ENCODE measurements at regions not wholly inside any gene's neighbourhood (a gene's known extent, or its start where the extent isn't known, plus 50 kb on each side); places are given as distances from the start of the nearest gene placed in this dataset.

DNA sequence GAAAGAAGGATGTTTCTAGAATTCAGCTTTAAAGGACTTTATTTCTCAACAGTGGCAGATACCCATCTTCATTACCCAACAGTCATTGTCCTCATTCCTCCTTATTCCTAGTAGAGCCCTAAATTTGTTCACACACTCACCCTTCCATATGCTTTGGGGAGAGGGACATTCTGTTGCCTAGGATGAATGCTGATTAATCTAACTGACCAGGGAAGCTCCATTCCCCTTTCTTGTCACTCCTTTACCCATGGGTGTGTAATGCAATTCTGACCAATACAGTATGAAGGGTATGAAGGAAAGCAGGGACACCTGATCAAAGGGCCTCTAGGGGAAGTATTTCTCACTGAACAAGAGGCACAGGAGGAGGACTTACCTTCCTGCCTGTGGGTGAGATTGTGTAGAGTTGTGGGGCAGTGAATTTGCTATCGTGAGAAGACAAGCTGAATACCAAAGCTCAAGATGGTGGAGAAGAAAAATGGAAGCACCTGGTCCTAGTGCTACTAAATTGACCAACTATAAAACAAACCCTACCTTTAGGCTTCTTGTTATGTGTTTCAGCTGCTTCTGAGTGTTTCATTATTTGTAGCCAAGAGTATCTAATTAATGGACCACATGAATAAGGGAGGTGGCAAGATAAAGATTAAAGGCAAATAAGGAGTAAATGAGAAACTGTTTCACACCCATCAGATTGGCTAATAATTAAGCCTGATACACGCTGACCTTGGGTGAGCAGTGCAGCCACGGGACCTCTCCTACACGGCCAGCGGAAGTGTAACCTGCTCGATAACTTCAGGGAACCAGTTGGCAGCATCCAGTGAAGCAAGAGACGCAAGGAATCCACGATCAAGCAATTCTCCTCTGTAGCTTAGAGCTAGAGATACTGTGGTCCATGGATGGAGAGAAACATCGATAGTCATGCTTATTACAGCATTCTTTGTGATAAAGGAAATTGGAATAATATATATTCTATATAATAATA, 202.3 kb downstream of the MYCN start:
- H3K4me1 Mint-ChIP-seq: peaks cover 15% of the 10 kb centered on the region
- peak overlapping the region; percentile 28 for H3K27ac Mint-ChIP-seq
- DNase-seq: no peak
- no peak overlapping the region for H3K4me3 Mint-ChIP-seq
- TF ChIP-seq, protein P1, sequence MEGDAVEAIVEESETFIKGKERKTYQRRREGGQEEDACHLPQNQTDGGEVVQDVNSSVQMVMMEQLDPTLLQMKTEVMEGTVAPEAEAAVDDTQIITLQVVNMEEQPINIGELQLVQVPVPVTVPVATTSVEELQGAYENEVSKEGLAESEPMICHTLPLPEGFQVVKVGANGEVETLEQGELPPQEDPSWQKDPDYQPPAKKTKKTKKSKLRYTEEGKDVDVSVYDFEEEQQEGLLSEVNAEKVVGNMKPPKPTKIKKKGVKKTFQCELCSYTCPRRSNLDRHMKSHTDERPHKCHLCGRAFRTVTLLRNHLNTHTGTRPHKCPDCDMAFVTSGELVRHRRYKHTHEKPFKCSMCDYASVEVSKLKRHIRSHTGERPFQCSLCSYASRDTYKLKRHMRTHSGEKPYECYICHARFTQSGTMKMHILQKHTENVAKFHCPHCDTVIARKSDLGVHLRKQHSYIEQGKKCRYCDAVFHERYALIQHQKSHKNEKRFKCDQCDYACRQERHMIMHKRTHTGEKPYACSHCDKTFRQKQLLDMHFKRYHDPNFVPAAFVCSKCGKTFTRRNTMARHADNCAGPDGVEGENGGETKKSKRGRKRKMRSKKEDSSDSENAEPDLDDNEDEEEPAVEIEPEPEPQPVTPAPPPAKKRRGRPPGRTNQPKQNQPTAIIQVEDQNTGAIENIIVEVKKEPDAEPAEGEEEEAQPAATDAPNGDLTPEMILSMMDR (IDR thresholded peaks at IDR 0.05): no peak
- H3K36me3 Mint-ChIP-seq (ENCODE audit: low read depth): no peaks in the 10 kb centered on the region
- H3K27me3 Mint-ChIP-seq (ENCODE audit: low read depth, poor library complexity): peaks cover 2% of the 10 kb centered on the region
- H3K9me3 Mint-ChIP-seq: no peaks in the 10 kb centered on the region

DNA sequence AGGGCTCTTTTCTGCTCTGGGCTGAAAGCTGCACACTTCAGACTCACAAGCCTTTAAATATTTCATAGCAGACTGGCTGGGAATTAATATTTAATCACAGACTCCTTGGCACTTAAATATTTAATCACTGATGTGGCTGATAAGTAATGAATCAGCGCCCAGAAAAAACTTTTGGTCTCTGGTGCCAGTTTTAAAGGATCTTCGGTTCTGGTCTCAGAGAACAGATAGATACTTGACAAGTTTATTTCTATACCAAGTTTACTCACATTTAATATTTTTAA, 201.2 kb downstream of the MYCN start:
- TF ChIP-seq, protein P1 (IDR thresholded peaks at IDR 0.05): no peak
- Mint-ChIP-seq H3K36me3 (ENCODE audit: low read depth) (no peaks in the 10 kb centered on the region), H3K4me3 (no peak overlapping the region), H3K27ac (no peak overlapping the region), H3K9me3 (peaks cover 2% of the 10 kb centered on the region), H3K27me3 (ENCODE audit: low read depth, poor library complexity) (peaks cover 2% of the 10 kb centered on the region), H3K4me1 (peaks cover 16% of the 10 kb centered on the region)
- no peak for DNase-seq

DNA sequence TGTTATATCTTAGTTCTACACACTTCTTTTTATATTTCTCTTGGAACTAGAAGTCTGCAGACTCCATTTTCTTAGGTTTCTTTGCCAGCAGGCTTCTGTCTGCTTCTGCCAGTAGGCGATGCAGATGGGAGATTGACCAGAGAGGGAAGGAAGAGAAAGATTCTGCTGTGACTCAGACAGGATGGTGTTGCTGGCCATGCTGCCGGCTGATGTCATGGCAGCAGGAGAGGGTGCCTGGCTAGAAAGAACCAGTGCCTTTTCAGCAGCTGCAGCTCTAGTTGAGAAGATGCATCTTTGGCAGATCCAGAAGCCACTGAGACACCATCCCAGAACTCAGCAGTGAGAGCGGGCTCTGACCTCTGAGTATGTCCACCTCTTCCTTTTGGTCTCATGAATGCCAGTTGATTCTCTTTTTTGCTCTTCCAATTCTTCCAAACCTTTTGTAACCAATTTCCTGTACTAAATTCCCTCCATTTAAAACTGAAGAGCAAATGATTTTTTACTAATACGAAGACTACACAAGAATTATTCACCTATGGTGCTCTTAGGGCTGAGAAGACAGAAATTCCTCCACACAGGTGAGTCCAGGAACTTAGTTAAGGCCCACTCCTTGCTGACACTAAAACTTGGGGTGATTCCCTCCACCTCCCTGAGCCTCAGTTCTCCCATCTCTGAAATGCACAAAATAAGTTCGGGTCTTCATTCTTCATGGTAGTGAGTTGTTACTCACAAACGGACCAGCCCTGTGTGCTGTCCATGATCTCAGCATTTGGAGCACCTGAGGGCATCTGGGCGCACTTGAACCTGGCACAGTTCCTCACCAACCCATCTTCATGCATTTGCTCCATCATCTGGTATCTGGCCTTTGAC, 200.7 kb downstream of the MYCN start:
- Mint-ChIP-seq H3K27me3 (ENCODE audit: low read depth, poor library complexity) (peaks cover 2% of the 10 kb centered on the region), H3K27ac (no peak overlapping the region), H3K4me1 (peaks cover 21% of the 10 kb centered on the region), H3K36me3 (ENCODE audit: low read depth) (no peaks in the 10 kb centered on the region), H3K9me3 (peaks cover 7% of the 10 kb centered on the region), H3K4me3 (no peak overlapping the region)
- TF ChIP-seq, protein P1 (IDR thresholded peaks at IDR 0.05): no peak
- DNase-seq: no peak

DNA sequence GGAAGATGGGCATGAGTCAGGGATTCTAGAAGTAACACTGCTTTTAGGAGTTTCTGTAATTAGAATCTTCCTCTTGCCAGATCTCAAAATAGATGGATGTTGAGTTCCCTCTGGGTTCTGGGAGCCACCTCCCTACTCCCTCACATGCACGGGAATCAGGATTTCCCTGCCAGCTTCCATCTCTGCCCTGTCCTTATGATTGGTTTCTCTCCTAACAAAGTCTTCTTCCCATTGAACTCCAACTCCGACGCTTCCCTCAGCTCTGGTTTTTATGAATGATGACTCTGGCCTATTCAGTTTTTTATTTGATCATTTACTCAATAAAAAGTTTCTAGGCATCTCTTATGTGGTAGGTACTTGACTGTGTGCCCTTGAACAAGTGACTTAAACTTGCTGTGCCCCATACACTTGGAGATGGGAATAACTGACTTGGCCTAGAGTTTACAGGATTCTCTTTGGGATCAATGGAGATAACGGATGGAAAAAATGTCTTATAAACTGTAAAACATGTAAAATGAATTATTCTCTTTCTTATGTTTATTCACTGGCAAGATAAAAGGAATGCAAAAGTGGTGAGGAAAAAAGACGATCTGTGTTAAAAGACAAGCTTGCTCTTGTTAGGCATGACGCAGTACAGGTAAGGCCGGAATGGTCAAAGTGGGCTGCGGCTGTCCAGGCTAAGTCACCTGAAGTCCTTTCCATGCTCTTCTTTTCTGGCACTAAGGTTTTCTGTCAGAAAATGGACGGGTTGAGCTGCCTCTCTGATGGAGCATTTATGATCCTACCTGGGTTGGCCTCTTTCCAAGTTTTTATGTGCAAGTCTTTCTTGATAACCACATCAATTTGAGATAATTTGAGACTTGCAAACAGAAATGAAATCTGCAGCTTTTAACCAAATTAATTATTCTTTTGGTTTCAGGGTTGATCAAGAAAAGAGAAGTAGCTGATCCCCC, 199.6 kb downstream of the MYCN start:
- DNase-seq: no peak
- Mint-ChIP-seq H3K27me3 (ENCODE audit: low read depth, poor library complexity) (peaks cover 2% of the 10 kb centered on the region), H3K4me1 (peaks cover 21% of the 10 kb centered on the region), H3K9me3 (peaks cover 8% of the 10 kb centered on the region), H3K4me3 (no peak overlapping the region), H3K27ac (no peak overlapping the region), H3K36me3 (ENCODE audit: low read depth) (no peaks in the 10 kb centered on the region)
- TF ChIP-seq, protein P1 (IDR thresholded peaks at IDR 0.05): no peak

DNA sequence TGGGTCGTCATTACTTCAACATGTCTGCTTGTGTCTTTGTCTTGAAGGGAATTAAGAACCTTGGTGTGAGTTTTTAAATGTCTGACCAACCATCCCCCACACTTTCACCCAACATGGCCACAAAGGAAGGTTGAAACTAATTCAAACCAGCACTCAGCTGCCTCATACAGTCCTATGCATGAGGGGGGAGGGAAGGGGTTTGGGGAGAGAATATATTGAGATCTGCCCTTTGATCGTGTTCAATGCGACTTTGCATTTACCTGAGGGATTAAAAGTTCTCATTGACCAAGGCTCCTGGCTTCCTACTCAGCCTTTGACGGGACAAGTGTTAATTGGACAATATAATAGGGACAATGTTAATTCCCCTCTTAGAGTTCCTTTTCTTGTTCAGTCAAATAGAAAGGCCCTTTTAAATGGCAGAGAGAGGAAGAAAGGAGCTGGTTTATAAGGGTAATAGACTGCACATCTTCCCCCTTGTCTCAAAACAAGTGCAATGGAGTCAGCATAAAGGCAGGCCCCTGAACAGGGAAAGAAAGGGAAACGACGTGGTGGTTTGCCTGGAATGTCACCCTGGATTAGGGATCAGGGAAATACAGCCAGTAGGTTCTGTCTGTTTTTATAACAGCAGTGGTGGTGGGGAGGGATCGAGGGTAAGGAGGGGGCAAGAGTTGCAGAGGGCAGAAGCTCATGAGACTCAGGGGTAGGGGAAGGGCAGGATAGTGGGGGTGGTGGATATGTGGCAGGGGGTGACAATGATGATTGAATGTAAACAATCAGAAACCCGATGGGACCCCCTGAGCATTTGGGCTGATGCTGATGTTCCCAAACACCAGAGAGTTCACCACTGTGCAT, 198.7 kb downstream of the MYCN start:
- no peaks in the 10 kb centered on the region for H3K36me3 Mint-ChIP-seq (ENCODE audit: low read depth)
- peaks cover 8% of the 10 kb centered on the region for H3K9me3 Mint-ChIP-seq
- TF ChIP-seq, protein P1 (IDR thresholded peaks at IDR 0.05): no peak
- H3K27ac Mint-ChIP-seq: no peak overlapping the region
- DNase-seq: no peak
- H3K27me3 Mint-ChIP-seq (ENCODE audit: low read depth, poor library complexity): peaks cover 2% of the 10 kb centered on the region
- H3K4me3 Mint-ChIP-seq: no peak overlapping the region
- peaks cover 21% of the 10 kb centered on the region for H3K4me1 Mint-ChIP-seq

All from nephron progenitor cell (in vitro differentiated cells).